GM10266 (cell line): ENCODE measurements at regions not wholly inside any gene's neighbourhood (a gene's known extent, or its start where the extent isn't known, plus 50 kb on each side); places are given as distances from the start of the nearest gene placed in this dataset.

Experiments
- DNase-seq: peaks from one replicate; pipeline ENCODE4 v3.0.0; 2012; ENCODE audit errors: extremely low spot score
- TF ChIP-seq, protein P1 (sequence below): IDR thresholded peaks from 2 replicates; pipeline ENCODE4 v1.5.1; 2012; ENCODE audit warnings: mild to moderate bottlenecking, low read depth; ENCODE audit not compliant: control insufficient read depth, insufficient read depth; ENCODE audit errors: missing control alignments

DNA sequence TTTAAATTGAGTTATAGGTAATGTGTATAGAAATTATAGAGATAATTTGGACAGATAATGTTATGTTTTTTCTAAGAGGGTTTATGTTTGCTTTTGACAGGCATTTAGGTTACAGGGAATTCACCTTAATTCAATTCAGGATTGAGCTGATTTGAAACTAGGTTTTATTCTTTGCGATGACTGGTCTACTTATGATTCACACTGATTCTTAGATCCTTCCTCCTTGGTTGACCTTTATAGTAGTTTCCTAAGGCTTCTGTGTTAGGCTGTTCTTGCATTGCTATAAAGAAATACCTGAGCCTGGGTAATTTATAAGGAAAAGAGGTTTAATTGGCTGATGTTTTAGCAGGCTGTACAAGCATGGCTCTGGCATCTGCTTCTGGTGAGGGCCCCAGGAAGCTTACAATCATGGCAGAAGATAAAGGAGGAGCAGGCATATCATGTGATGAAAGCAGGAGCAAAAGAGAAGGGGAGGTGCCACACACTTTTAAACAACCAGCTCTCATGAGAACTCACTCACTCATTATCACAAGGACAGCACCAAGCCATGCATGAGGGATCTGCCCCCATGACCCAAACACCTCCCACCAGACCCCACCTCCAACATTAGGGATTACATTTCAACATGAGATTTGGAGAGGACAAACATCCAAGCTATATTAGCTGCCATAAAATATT lies 155.0 kb upstream of the SFRP2 start:
- TF ChIP-seq, protein P1, sequence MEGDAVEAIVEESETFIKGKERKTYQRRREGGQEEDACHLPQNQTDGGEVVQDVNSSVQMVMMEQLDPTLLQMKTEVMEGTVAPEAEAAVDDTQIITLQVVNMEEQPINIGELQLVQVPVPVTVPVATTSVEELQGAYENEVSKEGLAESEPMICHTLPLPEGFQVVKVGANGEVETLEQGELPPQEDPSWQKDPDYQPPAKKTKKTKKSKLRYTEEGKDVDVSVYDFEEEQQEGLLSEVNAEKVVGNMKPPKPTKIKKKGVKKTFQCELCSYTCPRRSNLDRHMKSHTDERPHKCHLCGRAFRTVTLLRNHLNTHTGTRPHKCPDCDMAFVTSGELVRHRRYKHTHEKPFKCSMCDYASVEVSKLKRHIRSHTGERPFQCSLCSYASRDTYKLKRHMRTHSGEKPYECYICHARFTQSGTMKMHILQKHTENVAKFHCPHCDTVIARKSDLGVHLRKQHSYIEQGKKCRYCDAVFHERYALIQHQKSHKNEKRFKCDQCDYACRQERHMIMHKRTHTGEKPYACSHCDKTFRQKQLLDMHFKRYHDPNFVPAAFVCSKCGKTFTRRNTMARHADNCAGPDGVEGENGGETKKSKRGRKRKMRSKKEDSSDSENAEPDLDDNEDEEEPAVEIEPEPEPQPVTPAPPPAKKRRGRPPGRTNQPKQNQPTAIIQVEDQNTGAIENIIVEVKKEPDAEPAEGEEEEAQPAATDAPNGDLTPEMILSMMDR: no peak
- DNase-seq: no peak

DNA sequence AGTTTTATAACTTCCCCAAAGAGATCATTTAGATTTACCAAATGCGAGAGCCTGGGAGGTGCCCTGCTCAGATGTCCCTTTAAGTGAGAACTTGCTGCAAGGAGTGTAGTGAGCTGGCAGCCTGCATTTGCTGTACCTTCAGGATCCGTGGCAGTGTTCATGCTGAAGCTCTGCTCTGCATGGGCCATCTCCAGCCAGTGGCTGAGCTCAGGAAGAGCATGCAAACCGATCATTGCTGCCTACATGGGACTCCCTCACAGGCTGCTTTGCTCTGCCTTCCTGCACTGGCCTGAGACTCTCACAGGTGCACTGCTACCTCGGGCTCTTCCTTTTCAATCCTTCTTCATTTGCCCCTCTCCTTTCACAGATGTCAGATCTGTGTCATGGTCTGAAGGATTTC lies 152.0 kb upstream of the SFRP2 start:
- TF ChIP-seq, protein P1: no peak

DNA sequence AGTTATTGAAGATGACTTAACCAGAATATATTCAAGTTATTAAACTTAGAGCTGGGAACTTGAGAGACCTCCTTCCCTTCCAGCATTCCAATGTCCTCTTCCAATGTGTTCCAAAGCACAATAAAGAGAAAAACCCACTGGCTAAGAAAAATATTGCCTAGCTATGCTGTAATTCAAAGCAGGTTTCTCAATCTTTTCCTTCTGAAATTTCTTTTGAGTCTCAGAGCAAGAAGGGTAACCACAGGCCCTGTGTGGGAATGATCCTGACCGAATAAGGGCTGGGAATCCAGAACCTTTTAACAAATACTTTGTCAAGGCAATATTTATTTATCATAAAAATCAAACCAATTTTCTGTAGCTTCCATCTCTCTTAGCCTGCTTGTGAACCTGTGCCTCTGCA lies 150.7 kb upstream of the SFRP2 start:
- TF ChIP-seq, protein P1: no peak
- DNase-seq: no peak

More for the DNA sequence above, 152.0 kb upstream of the SFRP2 start:
- no peak for DNase-seq

DNA sequence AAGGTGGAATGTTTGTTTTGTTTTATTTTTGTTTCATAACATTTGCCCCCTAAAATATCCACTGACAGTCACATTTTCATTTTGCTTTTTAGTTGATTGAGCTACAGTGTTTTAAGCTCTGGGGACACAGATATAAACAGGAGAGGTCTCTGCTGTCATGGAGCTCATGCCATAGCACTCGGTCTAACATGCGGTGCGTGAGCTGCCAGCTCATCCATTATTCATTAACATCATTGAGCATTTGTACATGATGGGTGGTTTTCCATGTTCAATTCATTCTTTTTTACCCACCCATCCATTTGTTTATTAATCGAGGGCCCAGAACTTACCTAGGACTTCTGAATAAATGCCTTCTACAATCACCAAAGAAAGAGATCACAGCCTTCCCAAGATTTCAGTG lies 150.1 kb upstream of the SFRP2 start:
- TF ChIP-seq, protein P1: no peak

DNA sequence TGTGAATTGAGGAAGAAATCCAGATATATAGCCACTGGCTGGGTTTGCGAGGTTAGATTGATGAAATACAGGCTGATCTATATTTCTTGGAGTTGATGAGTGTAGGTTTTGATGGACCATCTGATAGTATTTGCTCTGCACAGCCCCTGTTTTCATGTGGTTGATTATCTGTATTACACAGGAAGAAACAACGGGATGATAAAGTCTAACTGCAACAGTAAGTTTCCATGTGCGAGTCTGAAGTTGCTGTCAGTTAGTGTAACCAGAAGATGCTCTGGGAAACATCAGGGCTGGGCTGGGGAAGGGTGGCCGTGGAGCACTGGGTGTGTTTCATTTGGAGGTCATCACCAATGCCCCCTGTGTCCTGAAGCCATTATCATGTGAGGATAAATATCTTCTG lies 148.4 kb upstream of the SFRP2 start:
- TF ChIP-seq, protein P1: no peak
- no peak for DNase-seq

More for the DNA sequence above, 150.1 kb upstream of the SFRP2 start:
- DNase-seq: no peak

DNA sequence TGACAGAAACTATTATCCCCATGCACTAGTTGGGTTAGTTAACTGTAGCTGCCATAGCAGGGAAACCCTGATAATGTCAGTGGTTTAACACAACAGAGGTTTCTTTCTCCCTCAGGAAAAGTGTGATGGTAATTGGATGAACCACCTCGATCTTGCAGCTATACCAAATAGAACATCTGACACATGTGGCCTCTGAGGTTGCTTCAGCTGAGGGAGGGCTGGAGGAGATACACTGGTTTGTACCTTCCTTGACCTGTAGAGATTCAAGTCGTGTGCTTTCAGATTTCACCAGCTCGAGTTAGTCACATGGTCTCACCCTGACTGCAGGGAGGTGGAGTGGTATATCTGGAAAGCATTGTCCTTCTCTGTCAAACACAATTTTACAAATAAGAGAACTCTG lies 147.2 kb upstream of the SFRP2 start:
- TF ChIP-seq, protein P1: no peak
- no peak for DNase-seq

DNA sequence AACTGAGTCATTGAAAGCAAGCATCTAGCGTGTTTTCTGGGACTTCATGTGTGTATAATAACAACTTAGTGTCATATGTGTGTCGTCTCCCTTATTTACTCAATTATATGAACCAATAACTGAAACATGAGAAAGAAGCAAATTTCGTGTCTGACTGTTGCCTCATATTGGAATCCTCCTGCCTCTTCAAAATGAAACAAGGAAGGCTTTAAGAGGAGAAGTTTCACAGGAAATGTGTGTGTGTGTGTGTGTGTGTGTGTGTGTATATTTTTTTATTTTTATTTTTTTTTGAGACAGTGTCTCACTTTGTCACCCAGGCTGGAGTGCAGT lies 145.8 kb upstream of the SFRP2 start:
- TF ChIP-seq, protein P1: no peak
- DNase-seq: no peak
